ENCODE measurements at regions not wholly inside any gene's neighbourhood (a gene's known extent, or its start where the extent isn't known, plus 50 kb on each side); places are given as distances from the start of the nearest gene placed in this dataset.

- TF ChIP-seq, protein P1, sequence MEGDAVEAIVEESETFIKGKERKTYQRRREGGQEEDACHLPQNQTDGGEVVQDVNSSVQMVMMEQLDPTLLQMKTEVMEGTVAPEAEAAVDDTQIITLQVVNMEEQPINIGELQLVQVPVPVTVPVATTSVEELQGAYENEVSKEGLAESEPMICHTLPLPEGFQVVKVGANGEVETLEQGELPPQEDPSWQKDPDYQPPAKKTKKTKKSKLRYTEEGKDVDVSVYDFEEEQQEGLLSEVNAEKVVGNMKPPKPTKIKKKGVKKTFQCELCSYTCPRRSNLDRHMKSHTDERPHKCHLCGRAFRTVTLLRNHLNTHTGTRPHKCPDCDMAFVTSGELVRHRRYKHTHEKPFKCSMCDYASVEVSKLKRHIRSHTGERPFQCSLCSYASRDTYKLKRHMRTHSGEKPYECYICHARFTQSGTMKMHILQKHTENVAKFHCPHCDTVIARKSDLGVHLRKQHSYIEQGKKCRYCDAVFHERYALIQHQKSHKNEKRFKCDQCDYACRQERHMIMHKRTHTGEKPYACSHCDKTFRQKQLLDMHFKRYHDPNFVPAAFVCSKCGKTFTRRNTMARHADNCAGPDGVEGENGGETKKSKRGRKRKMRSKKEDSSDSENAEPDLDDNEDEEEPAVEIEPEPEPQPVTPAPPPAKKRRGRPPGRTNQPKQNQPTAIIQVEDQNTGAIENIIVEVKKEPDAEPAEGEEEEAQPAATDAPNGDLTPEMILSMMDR (IDR thresholded peaks at IDR 0.05 in 4 of 5, conservative IDR thresholded peaks at IDR 0.05 in 1 of 5), result no peak
- TF ChIP-seq POLR2A (IDR thresholded peaks at IDR 0.05), result no peak
Measured at GRCh38 chr1:157403203-157403602, 149.1 kb downstream of the FCRL5 start.

Data from gastrocnemius medialis (tissue), 4 donors.